Ishikawa (cell line): ENCODE measurements at regions not wholly inside any gene's neighbourhood (a gene's known extent, or its start where the extent isn't known, plus 50 kb on each side); places are given as distances from the start of the nearest gene placed in this dataset.

ENCODE experiments used
- FOXM1 ChIP-seq: IDR thresholded peaks from 2 replicates; pipeline ENCODE4 v1.6.1; 2012; ENCODE audit warnings: low read depth, borderline replicate concordance
- TAF1 ChIP-seq: IDR thresholded peaks from 2 replicates; pipeline ENCODE4 v1.6.1; 2012; ENCODE audit warnings: low read depth, mild to moderate bottlenecking

- no peak for TF ChIP-seq TAF1
- no peak for TF ChIP-seq FOXM1
Measured at GRCh38 chr11:109150581-109150980, 271.4 kb upstream of the C11orf87 start.
